ENCODE measurements at regions not wholly inside any gene's neighbourhood (a gene's known extent, or its start where the extent isn't known, plus 50 kb on each side); places are given as distances from the start of the nearest gene placed in this dataset.

GRCh38 chr4:74630551-74630950 is 163.8 kb downstream of the BTC start:
- TF ChIP-seq ZNF585B (tag by site-specific recombination; IDR thresholded peaks at IDR 0.05), result no peak
- TF ChIP-seq PRDM1 (tag by site-specific recombination; IDR thresholded peaks at IDR 0.05), result no peak
- TF ChIP-seq PRDM10 (tag by site-specific recombination; IDR thresholded peaks at IDR 0.05), result no peak
- no peak for TF ChIP-seq PATZ1 (tag by site-specific recombination; IDR thresholded peaks at IDR 0.05)
- TF ChIP-seq MYNN (tag by site-specific recombination; IDR thresholded peaks at IDR 0.05; ENCODE audit: borderline replicate concordance), result no peak
- TF ChIP-seq ZNF433 (tag by site-specific recombination; IDR thresholded peaks at IDR 0.05; ENCODE audit: low read depth), result no peak
- no peak for TF ChIP-seq ZSCAN4 (tag by site-specific recombination; IDR thresholded peaks at IDR 0.05)
- TF ChIP-seq CTCF (tag by site-specific recombination; IDR thresholded peaks at IDR 0.05), result no peak
- TF ChIP-seq SP2 (tag by site-specific recombination; IDR thresholded peaks at IDR 0.05), result no peak
- no peak for TF ChIP-seq YY2 (tag by site-specific recombination; IDR thresholded peaks at IDR 0.05)
